ENCODE measurements at regions not wholly inside any gene's neighbourhood (a gene's known extent, or its start where the extent isn't known, plus 50 kb on each side); places are given as distances from the start of the nearest gene placed in this dataset.

DNA sequence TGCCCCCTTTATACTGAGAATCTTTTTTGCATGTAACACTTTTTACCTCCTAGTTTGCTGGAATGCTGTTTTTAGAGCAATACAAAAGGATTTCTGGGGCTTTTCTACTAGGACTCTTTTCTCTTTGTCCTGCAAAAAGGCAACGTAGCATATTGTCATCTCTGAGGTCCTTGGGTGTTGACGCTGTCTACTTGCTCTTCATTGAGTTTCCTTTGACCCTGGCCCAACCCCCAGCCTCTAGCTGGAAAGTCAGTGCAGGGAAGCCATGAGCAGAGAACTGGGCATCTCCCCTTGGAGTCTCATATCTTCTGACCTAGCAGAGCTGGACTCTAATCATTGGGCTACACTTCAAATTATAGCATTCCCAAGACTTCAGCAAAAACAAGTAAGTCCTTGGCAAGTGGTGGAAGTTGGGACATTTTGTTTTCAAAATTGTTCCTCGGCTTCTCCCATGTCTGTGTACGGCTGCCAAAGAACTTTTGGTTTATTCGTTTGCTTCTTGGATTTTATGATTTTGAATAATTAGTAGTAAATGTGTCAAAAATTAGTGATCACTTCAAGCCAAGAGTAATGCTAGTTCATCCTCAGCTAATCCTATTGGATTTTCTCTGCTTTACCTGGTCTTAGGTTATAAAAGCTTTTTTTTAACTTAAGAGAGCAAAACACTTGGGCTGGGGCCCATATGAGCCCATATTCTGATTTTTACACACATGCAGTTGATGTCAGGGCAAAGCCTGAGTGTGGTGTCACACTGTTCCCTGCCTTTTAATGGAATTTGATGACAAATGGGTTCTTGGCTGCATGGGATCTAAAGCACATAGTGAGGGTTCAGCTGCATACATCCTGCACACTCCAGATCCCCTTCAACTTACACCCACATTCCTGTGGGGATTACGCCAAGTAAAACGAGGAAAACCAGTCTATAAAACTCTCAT lies 419.5 kb upstream of the C2CD4B start:
- no peak for TF ChIP-seq EZH2 (IDR thresholded peaks at IDR 0.05; ENCODE audit: low read depth)
- TF ChIP-seq, protein P1, sequence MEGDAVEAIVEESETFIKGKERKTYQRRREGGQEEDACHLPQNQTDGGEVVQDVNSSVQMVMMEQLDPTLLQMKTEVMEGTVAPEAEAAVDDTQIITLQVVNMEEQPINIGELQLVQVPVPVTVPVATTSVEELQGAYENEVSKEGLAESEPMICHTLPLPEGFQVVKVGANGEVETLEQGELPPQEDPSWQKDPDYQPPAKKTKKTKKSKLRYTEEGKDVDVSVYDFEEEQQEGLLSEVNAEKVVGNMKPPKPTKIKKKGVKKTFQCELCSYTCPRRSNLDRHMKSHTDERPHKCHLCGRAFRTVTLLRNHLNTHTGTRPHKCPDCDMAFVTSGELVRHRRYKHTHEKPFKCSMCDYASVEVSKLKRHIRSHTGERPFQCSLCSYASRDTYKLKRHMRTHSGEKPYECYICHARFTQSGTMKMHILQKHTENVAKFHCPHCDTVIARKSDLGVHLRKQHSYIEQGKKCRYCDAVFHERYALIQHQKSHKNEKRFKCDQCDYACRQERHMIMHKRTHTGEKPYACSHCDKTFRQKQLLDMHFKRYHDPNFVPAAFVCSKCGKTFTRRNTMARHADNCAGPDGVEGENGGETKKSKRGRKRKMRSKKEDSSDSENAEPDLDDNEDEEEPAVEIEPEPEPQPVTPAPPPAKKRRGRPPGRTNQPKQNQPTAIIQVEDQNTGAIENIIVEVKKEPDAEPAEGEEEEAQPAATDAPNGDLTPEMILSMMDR (conservative IDR thresholded peaks at IDR 0.05), result no peak
